GM21367 (cell line): ENCODE measurements at regions not wholly inside any gene's neighbourhood (a gene's known extent, or its start where the extent isn't known, plus 50 kb on each side); places are given as distances from the start of the nearest gene placed in this dataset.
"Not testable (repeated sequence)": the region's sequence is repeated elsewhere in the genome, so short reads cannot be mapped to it uniquely, and the experiment has no call there.

Experiments
- ATAC-seq: cut with Tn5 transposase; IDR thresholded peaks from one replicate; pipeline ENCODE4 v1.9.1; 2021; ENCODE audit not compliant: unreplicated experiment

GRCh38 chr12:17370621-17371020, 719.4 kb downstream of the RERGL start:
- no peak for ATAC-seq

- no peak for ATAC-seq
Measured at GRCh38 chr12:17369556-17369955, 720.4 kb downstream of the RERGL start.

GRCh38 chr12:17361224-17361623, 728.8 kb downstream of the RERGL start:
- ATAC-seq, result no peak

GRCh38 chr12:17358835-17359234, 731.2 kb downstream of the RERGL start:
- no peak for ATAC-seq

GRCh38 chr12:17357396-17357795, 732.6 kb downstream of the RERGL start:
- no peak for ATAC-seq

GRCh38 chr12:17352164-17352563, 737.8 kb downstream of the RERGL start:
- no peak for ATAC-seq

GRCh38 chr12:17348311-17348710, 741.7 kb downstream of the RERGL start:
- no peak for ATAC-seq

- ATAC-seq, result no peak
Measured at GRCh38 chr12:17344649-17345048, 738.7 kb upstream of the LMO3 start.

GRCh38 chr12:17342381-17342961, 736.5 kb upstream of the LMO3 start:
- no peak for ATAC-seq

GRCh38 chr12:17335487-17335886, 729.5 kb upstream of the LMO3 start:
- no peak for ATAC-seq

GRCh38 chr12:17334784-17335183, 728.8 kb upstream of the LMO3 start:
- no peak for ATAC-seq

GRCh38 chr12:17333287-17333686, 727.3 kb upstream of the LMO3 start:
- no peak for ATAC-seq

GRCh38 chr12:17326649-17327048, 720.7 kb upstream of the LMO3 start:
- no peak for ATAC-seq

GRCh38 chr12:17322090-17322489, 716.1 kb upstream of the LMO3 start:
- ATAC-seq, result no peak

- ATAC-seq, result no peak
Measured at GRCh38 chr12:17304503-17305347, 698.8 kb upstream of the LMO3 start.

GRCh38 chr12:17302001-17302400, 696.0 kb upstream of the LMO3 start:
- no peak for ATAC-seq

- no peak for ATAC-seq
Measured at GRCh38 chr12:17301544-17301943, 695.6 kb upstream of the LMO3 start.

GRCh38 chr12:17296882-17297281, 690.9 kb upstream of the LMO3 start:
- no peak for ATAC-seq

- no peak for ATAC-seq
Measured at GRCh38 chr12:17286874-17287273, 680.9 kb upstream of the LMO3 start.

- ATAC-seq, result no peak
Measured at GRCh38 chr12:17284873-17285272, 678.9 kb upstream of the LMO3 start.

GRCh38 chr12:17283563-17283962, 677.6 kb upstream of the LMO3 start:
- ATAC-seq, result no peak

- not testable (repeated sequence) for ATAC-seq
Measured at GRCh38 chr12:17282169-17282568, 676.2 kb upstream of the LMO3 start.

- ATAC-seq, result no peak
Measured at GRCh38 chr12:17278946-17279345, 673.0 kb upstream of the LMO3 start.
